ENCODE measurements at regions not wholly inside any gene's neighbourhood (a gene's known extent, or its start where the extent isn't known, plus 50 kb on each side); places are given as distances from the start of the nearest gene placed in this dataset.
A peak's percentile ranks its signal among the peaks of the same experiment; 100 is the strongest.

DNA sequence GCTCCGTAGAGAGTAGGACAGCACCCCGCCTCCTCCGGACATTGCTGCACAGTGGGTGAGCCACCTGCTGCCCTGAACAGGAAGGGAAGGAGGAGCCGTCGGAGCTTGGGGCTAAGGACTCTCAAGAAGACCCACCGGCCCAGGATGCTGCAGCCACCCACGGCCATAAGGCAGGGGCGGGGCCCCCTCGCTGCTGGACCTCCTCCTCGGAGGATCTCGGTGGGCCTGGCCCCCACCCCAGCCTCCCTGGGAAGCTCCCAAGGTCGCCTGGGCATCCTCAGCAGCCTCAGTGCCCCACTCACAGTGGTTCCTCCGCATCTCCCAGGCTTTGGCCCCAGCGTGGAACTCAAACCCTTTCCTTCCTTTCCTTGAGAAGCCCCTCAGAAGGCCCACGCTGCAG, 68.6 kb upstream of the DIO3 start (continued):
- TF ChIP-seq SIX1 (CRISPR knock-in tag; IDR thresholded peaks at IDR 0.05; ENCODE audit: borderline replicate concordance) (no peak), TBX2 (CRISPR knock-in tag; IDR thresholded peaks at IDR 0.05; ENCODE audit: borderline replicate concordance) (no peak), PRPF4 (IDR thresholded peaks at IDR 0.05; ENCODE audit: low read depth, low read length, poor library complexity, severe bottlenecking) (no peak)
- TF ChIP-seq, protein P1, sequence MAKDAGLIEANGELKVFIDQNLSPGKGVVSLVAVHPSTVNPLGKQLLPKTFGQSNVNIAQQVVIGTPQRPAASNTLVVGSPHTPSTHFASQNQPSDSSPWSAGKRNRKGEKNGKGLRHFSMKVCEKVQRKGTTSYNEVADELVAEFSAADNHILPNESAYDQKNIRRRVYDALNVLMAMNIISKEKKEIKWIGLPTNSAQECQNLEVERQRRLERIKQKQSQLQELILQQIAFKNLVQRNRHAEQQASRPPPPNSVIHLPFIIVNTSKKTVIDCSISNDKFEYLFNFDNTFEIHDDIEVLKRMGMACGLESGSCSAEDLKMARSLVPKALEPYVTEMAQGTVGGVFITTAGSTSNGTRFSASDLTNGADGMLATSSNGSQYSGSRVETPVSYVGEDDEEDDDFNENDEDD (CRISPR knock-in tag; IDR thresholded peaks at IDR 0.05; ENCODE audit: borderline replicate concordance) = no peak

DNA sequence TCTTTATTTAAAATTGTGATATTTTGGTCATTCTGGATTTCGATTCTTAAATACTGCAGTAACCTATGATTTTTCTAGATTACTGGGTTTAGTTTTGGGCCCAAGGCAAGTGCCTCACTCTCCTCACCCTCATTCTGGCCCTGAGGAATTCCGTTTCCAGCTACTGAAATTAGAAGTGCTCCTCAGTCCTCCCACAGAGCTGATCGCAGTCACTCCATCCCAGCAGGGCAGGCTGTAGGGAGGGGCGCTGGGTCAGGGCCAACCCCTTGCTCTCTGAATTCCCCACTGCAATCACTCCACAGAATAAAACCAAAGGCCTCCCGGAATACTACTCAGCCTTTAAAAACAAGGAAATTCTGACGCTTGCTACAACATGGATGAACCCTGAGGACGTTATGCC, 66.5 kb upstream of the DIO3 start:
- H3K9me3 ChIP-seq (ENCODE audit: low read length) = no peaks in the 10 kb centered on the region
- TF ChIP-seq ZNF772 (CRISPR knock-in tag; IDR thresholded peaks at IDR 0.05) (no peak), ZNF263 (CRISPR knock-in tag; IDR thresholded peaks at IDR 0.05) (peak; percentile 69; the same call in 1 of the 2 replicates)
- H3K79me2 ChIP-seq (ENCODE audit: insufficient read depth, low read length) = no peaks in the 10 kb centered on the region
- peaks cover 20% of the 10 kb centered on the region for H3K4me1 ChIP-seq (ENCODE audit: insufficient read depth, low read length)
- no peaks in the 10 kb centered on the region for H4K20me1 ChIP-seq (ENCODE audit: insufficient read depth, low read length)
- POLR2A ChIA-PET = no interaction called here
- H3K4me2 ChIP-seq (ENCODE audit: low read depth, low read length) = no peak overlapping the region
- H2AFZ ChIP-seq (ENCODE audit: low read length) = no peak overlapping the region
- no peak for ATAC-seq
- no peaks in the 10 kb centered on the region for H3K36me3 ChIP-seq (replicated peaks in 1 of 2; ENCODE audit: control insufficient read depth in 1 of 2, insufficient read depth in 2 of 2, low read length in 2 of 2)
- H3K27me3 ChIP-seq (ENCODE audit: control insufficient read depth in 1 of 2, insufficient read depth in 2 of 2, low read length in 2 of 2) = peaks cover 0 to 10% of the 10 kb centered on the region in 2 experiments; a peak in 2 of 5 replicates
- no peak for FAIRE-seq
- WGBS (ENCODE audit: low lambda C conversion rate) = 40% methylated on average over 7 of the region's 7 CpGs
- in situ Hi-C loops (cut with HindIII; ENCODE audit: extremely low pct_ligation_motif_present, low pct_unique_long_range_greater_than_20kb) (no loop called here), intact Hi-C loops (cut with micrococcal nuclease; ENCODE audit: unreplicated experiment) (no loop called here)
- no peak for DNase-seq (ENCODE audit: low spot score)
- CTCF ChIA-PET (ENCODE audit: low intra/inter-chr PET ratio, low total read pairs) = no interaction called here
- H3K27ac ChIP-seq (ENCODE audit: extremely low read length, insufficient read depth, low read length) = no peak overlapping the region
- H3K4me3 ChIP-seq (replicated peaks in 1 of 3; ENCODE audit: insufficient read depth in 1 of 3, low read depth in 2 of 3, low read length in 3 of 3) = no peak overlapping the region
- no peak overlapping the region for H3K9ac ChIP-seq (ENCODE audit: insufficient read depth, low read depth, low read length)
- no TSS peak for BruUV-seq (replicated peaks)

DNA sequence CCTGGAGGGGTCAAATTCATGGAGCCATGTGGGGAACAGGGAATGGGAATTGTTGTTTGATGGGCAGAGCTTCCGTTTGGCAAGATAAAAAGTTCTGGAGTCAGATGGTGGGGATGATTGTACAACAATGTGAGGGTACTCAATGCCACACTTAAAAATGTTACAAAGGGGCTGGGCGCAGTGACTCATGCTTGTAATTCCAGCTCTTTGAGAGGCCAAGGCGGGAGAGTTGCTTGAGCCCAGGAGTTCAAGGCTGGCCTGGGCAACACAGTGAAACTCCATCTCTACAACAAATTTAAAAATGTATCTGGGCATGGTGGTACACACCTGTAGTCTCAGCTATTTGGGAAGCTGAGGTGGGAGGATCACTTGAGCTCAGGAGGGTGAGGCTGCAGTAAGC, 66.0 kb upstream of the DIO3 start:
- Histone ChIP-seq H3K9me3 (ENCODE audit: low read length) (no peaks in the 10 kb centered on the region), H3K36me3 (replicated peaks in 1 of 2; ENCODE audit: control insufficient read depth in 1 of 2, insufficient read depth in 2 of 2, low read length in 2 of 2) (no peaks in the 10 kb centered on the region), H2AFZ (ENCODE audit: low read length) (no peak overlapping the region), H3K27ac (ENCODE audit: extremely low read length, insufficient read depth, low read length) (no peak overlapping the region), H3K4me3 (replicated peaks in 1 of 3; ENCODE audit: insufficient read depth in 1 of 3, low read depth in 2 of 3, low read length in 3 of 3) (no peak overlapping the region), H3K79me2 (ENCODE audit: insufficient read depth, low read length) (no peaks in the 10 kb centered on the region), H3K4me2 (ENCODE audit: low read depth, low read length) (peak overlapping the region; percentile 44), H3K9ac (ENCODE audit: insufficient read depth, low read depth, low read length) (no peak overlapping the region), H4K20me1 (ENCODE audit: insufficient read depth, low read length) (no peaks in the 10 kb centered on the region), H3K4me1 (ENCODE audit: insufficient read depth, low read length) (peaks cover 20% of the 10 kb centered on the region), H3K27me3 (ENCODE audit: control insufficient read depth in 1 of 2, insufficient read depth in 2 of 2, low read length in 2 of 2) (peaks cover 2 to 12% of the 10 kb centered on the region in 2 experiments; a peak in 2 of 5 replicates)
- FAIRE-seq (no peak), ATAC-seq (no peak), DNase-seq (ENCODE audit: low spot score) (no peak)
- 65% methylated on average over 3 of the region's 3 CpGs for WGBS (ENCODE audit: low lambda C conversion rate)
- ChIA-PET POLR2A (no interaction called here), CTCF (ENCODE audit: low intra/inter-chr PET ratio, low total read pairs) (no interaction called here)
- in situ Hi-C loops (cut with HindIII; ENCODE audit: extremely low pct_ligation_motif_present, low pct_unique_long_range_greater_than_20kb) (no loop called here), intact Hi-C loops (cut with micrococcal nuclease; ENCODE audit: unreplicated experiment) (no loop called here)
- TF ChIP-seq DMAP1 (CRISPR knock-in tag; IDR thresholded peaks at IDR 0.05) (no peak), ZNF550 (CRISPR knock-in tag; IDR thresholded peaks at IDR 0.05; ENCODE audit: borderline replicate concordance) (no peak)
- no TSS peak for BruUV-seq (replicated peaks)
